Activated effector memory CD4-positive, alpha-beta T cell treated with anti-CD3 and anti-CD28 coated beads, Interleukin-2, amount 50 U/mL, for 16 hours (primary cell): ENCODE measurements at regions not wholly inside any gene's neighbourhood (a gene's known extent, or its start where the extent isn't known, plus 50 kb on each side); places are given as distances from the start of the nearest gene placed in this dataset.
"Not testable (repeated sequence)": the region's sequence is repeated elsewhere in the genome, so short reads cannot be mapped to it uniquely, and the experiment has no call there.

Source experiments
- DNase-seq: peaks from one replicate; pipeline ENCODE4 v3.0.0-alpha.2; 2020

GRCh38 chr4:100630341-100630740 is 112.5 kb upstream of the EMCN start:
- DNase-seq, result no peak

- no peak for DNase-seq
Measured at GRCh38 chr4:100609810-100610209, 92.0 kb upstream of the EMCN start.

GRCh38 chr4:100608651-100609050 is 90.8 kb upstream of the EMCN start:
- DNase-seq, result not testable (repeated sequence)

- no peak for DNase-seq
Measured at GRCh38 chr4:100605144-100605543, 87.3 kb upstream of the EMCN start.

GRCh38 chr4:100593935-100594334 is 76.1 kb upstream of the EMCN start:
- DNase-seq, result no peak

- no peak for DNase-seq
Measured at GRCh38 chr4:100591161-100591876, 73.5 kb upstream of the EMCN start.

GRCh38 chr4:100590325-100590724 is 72.5 kb upstream of the EMCN start:
- DNase-seq, result no peak

- no peak for DNase-seq
Measured at GRCh38 chr4:100588076-100588475, 70.3 kb upstream of the EMCN start.

GRCh38 chr4:100582146-100582545 is 64.3 kb upstream of the EMCN start:
- DNase-seq, result no peak

- DNase-seq, result no peak
Measured at GRCh38 chr4:100581337-100581736, 63.5 kb upstream of the EMCN start.

GRCh38 chr4:100576570-100576969 is 58.7 kb upstream of the EMCN start:
- no peak for DNase-seq

- no peak for DNase-seq
Measured at GRCh38 chr4:100574607-100575006, 56.8 kb upstream of the EMCN start.

GRCh38 chr4:100569196-100569595 is 51.4 kb upstream of the EMCN start:
- no peak for DNase-seq
